ENCODE measurements at regions not wholly inside any gene's neighbourhood (a gene's known extent, or its start where the extent isn't known, plus 50 kb on each side); places are given as distances from the start of the nearest gene placed in this dataset.
"Not testable (repeated sequence)": the region's sequence is repeated elsewhere in the genome, so short reads cannot be mapped to it uniquely, and the experiment has no call there.

GRCh38 chr18:68397241-68398035 is 317.5 kb downstream of the TMX3 start:
- no peaks in the 10 kb centered on the region for H3K4me1 ChIP-seq (ENCODE audit: control insufficient read depth, insufficient read depth, low read length)
- no peaks in the 10 kb centered on the region for H3K9me3 ChIP-seq (replicated peaks; ENCODE audit: control insufficient read depth, low read depth, low read length)
- H3K27me3 ChIP-seq (ENCODE audit: control insufficient read depth, insufficient read depth, low read length): no peaks in the 10 kb centered on the region
- peak; percentile 10 for DNase-seq
- 77% methylated on average over 3 of the region's 6 CpGs for WGBS (ENCODE audit: insufficient coverage)
- H3K4me3 ChIP-seq (ENCODE audit: low read length): no peak overlapping the region
- H3K36me3 ChIP-seq (ENCODE audit: control insufficient read depth, insufficient read depth, low read length): no peaks in the 10 kb centered on the region
- no peak overlapping the region for H3K27ac ChIP-seq (ENCODE audit: low read length)

GRCh38 chr18:68394705-68395104 is 320.2 kb downstream of the TMX3 start:
- no peak overlapping the region for H3K27ac ChIP-seq (ENCODE audit: low read length)
- no peaks in the 10 kb centered on the region for H3K36me3 ChIP-seq (ENCODE audit: control insufficient read depth, insufficient read depth, low read length)
- H3K4me1 ChIP-seq (ENCODE audit: control insufficient read depth, insufficient read depth, low read length): no peaks in the 10 kb centered on the region
- H3K9me3 ChIP-seq (replicated peaks; ENCODE audit: control insufficient read depth, low read depth, low read length): no peaks in the 10 kb centered on the region
- DNase-seq: no peak
- H3K4me3 ChIP-seq (ENCODE audit: low read length): no peak overlapping the region
- WGBS (ENCODE audit: insufficient coverage): 96% methylated on average over 2 of the region's 4 CpGs
- H3K27me3 ChIP-seq (ENCODE audit: control insufficient read depth, insufficient read depth, low read length): no peaks in the 10 kb centered on the region

- Histone ChIP-seq H3K9me3 (replicated peaks; ENCODE audit: control insufficient read depth, low read depth, low read length) (no peaks in the 10 kb centered on the region), H3K27ac (ENCODE audit: low read length) (no peak overlapping the region), H3K4me1 (ENCODE audit: control insufficient read depth, insufficient read depth, low read length) (no peaks in the 10 kb centered on the region), H3K27me3 (ENCODE audit: control insufficient read depth, insufficient read depth, low read length) (no peaks in the 10 kb centered on the region), H3K36me3 (ENCODE audit: control insufficient read depth, insufficient read depth, low read length) (no peaks in the 10 kb centered on the region), H3K4me3 (ENCODE audit: low read length) (no peak overlapping the region)
- DNase-seq: no peak
Measured at GRCh38 chr18:68391801-68392200, 323.1 kb downstream of the TMX3 start.

- H3K27ac ChIP-seq (ENCODE audit: low read length): no peak overlapping the region
- no peaks in the 10 kb centered on the region for H3K9me3 ChIP-seq (replicated peaks; ENCODE audit: control insufficient read depth, low read depth, low read length)
- H3K4me1 ChIP-seq (ENCODE audit: control insufficient read depth, insufficient read depth, low read length): no peaks in the 10 kb centered on the region
- H3K4me3 ChIP-seq (ENCODE audit: low read length): no peak overlapping the region
- DNase-seq: no peak
- no peaks in the 10 kb centered on the region for H3K36me3 ChIP-seq (ENCODE audit: control insufficient read depth, insufficient read depth, low read length)
- H3K27me3 ChIP-seq (ENCODE audit: control insufficient read depth, insufficient read depth, low read length): no peaks in the 10 kb centered on the region
Measured at GRCh38 chr18:68387246-68387645, 327.7 kb downstream of the TMX3 start.

- H3K9me3 ChIP-seq (replicated peaks; ENCODE audit: control insufficient read depth, low read depth, low read length); H3K4me1 ChIP-seq (ENCODE audit: control insufficient read depth, insufficient read depth, low read length); H3K4me3 ChIP-seq (ENCODE audit: low read length); DNase-seq; H3K36me3 ChIP-seq (ENCODE audit: control insufficient read depth, insufficient read depth, low read length); H3K27me3 ChIP-seq (ENCODE audit: control insufficient read depth, insufficient read depth, low read length); H3K27ac ChIP-seq (ENCODE audit: low read length): not testable (repeated sequence)
- WGBS (ENCODE audit: insufficient coverage): 79% methylated on average over 1 of the region's 1 CpG
Measured at GRCh38 chr18:68383979-68384378, 330.9 kb downstream of the TMX3 start.

- DNase-seq: peak; percentile 5
Measured at GRCh38 chr18:68376926-68377325, 338.0 kb downstream of the TMX3 start.

GRCh38 chr18:68362907-68363306 is 352.0 kb downstream of the TMX3 start:
- WGBS (ENCODE audit: insufficient coverage): 92% methylated on average over 2 of the region's 5 CpGs
- no peak for DNase-seq

More at GRCh38 chr18:68376926-68377325, 338.0 kb downstream of the TMX3 start:
- Histone ChIP-seq H3K36me3 (ENCODE audit: control insufficient read depth, insufficient read depth, low read length) (no peaks in the 10 kb centered on the region), H3K4me1 (ENCODE audit: control insufficient read depth, insufficient read depth, low read length) (no peaks in the 10 kb centered on the region), H3K9me3 (replicated peaks; ENCODE audit: control insufficient read depth, low read depth, low read length) (no peaks in the 10 kb centered on the region), H3K27ac (ENCODE audit: low read length) (no peak overlapping the region), H3K4me3 (ENCODE audit: low read length) (no peak overlapping the region), H3K27me3 (ENCODE audit: control insufficient read depth, insufficient read depth, low read length) (no peaks in the 10 kb centered on the region)

GRCh38 chr18:68355637-68356036 is 359.3 kb downstream of the TMX3 start:
- WGBS (ENCODE audit: insufficient coverage): 67% methylated on average over 1 of the region's 3 CpGs
- H3K27me3 ChIP-seq (ENCODE audit: control insufficient read depth, insufficient read depth, low read length): no peaks in the 10 kb centered on the region
- H3K36me3 ChIP-seq (ENCODE audit: control insufficient read depth, insufficient read depth, low read length): no peaks in the 10 kb centered on the region
- H3K4me1 ChIP-seq (ENCODE audit: control insufficient read depth, insufficient read depth, low read length): no peaks in the 10 kb centered on the region
- no peak overlapping the region for H3K27ac ChIP-seq (ENCODE audit: low read length)
- H3K4me3 ChIP-seq (ENCODE audit: low read length): no peak overlapping the region
- peaks cover 3% of the 10 kb centered on the region for H3K9me3 ChIP-seq (replicated peaks; ENCODE audit: control insufficient read depth, low read depth, low read length)
- no peak for DNase-seq

More at GRCh38 chr18:68362907-68363306, 352.0 kb downstream of the TMX3 start:
- no peaks in the 10 kb centered on the region for H3K9me3 ChIP-seq (replicated peaks; ENCODE audit: control insufficient read depth, low read depth, low read length)
- no peaks in the 10 kb centered on the region for H3K27me3 ChIP-seq (ENCODE audit: control insufficient read depth, insufficient read depth, low read length)
- no peak overlapping the region for H3K27ac ChIP-seq (ENCODE audit: low read length)
- H3K4me1 ChIP-seq (ENCODE audit: control insufficient read depth, insufficient read depth, low read length): no peaks in the 10 kb centered on the region
- H3K4me3 ChIP-seq (ENCODE audit: low read length): no peak overlapping the region
- no peaks in the 10 kb centered on the region for H3K36me3 ChIP-seq (ENCODE audit: control insufficient read depth, insufficient read depth, low read length)

- Histone ChIP-seq H3K9me3 (replicated peaks; ENCODE audit: control insufficient read depth, low read depth, low read length) (peaks cover 3% of the 10 kb centered on the region), H3K4me3 (ENCODE audit: low read length) (no peak overlapping the region), H3K4me1 (ENCODE audit: control insufficient read depth, insufficient read depth, low read length) (no peaks in the 10 kb centered on the region), H3K27me3 (ENCODE audit: control insufficient read depth, insufficient read depth, low read length) (no peaks in the 10 kb centered on the region), H3K36me3 (ENCODE audit: control insufficient read depth, insufficient read depth, low read length) (no peaks in the 10 kb centered on the region), H3K27ac (ENCODE audit: low read length) (no peak overlapping the region)
- no peak for DNase-seq
- no CpG with 5 or more reads among the region's 1 CpG for WGBS (ENCODE audit: insufficient coverage)
Measured at GRCh38 chr18:68354176-68354575, 360.7 kb downstream of the TMX3 start.

- Histone ChIP-seq H3K27me3 (ENCODE audit: control insufficient read depth, insufficient read depth, low read length) (no peaks in the 10 kb centered on the region), H3K36me3 (ENCODE audit: control insufficient read depth, insufficient read depth, low read length) (no peaks in the 10 kb centered on the region), H3K27ac (ENCODE audit: low read length) (no peak overlapping the region), H3K9me3 (replicated peaks; ENCODE audit: control insufficient read depth, low read depth, low read length) (no peaks in the 10 kb centered on the region), H3K4me3 (ENCODE audit: low read length) (no peak overlapping the region), H3K4me1 (ENCODE audit: control insufficient read depth, insufficient read depth, low read length) (no peaks in the 10 kb centered on the region)
- WGBS (ENCODE audit: insufficient coverage): no CpG with 5 or more reads among the region's 2 CpGs
- no peak for DNase-seq
Measured at GRCh38 chr18:68342039-68342659, 372.8 kb downstream of the TMX3 start.

All from muscle of leg (tissue), 3 donors.